GM19455 (cell line): ENCODE measurements at regions not wholly inside any gene's neighbourhood (a gene's known extent, or its start where the extent isn't known, plus 50 kb on each side); places are given as distances from the start of the nearest gene placed in this dataset.
"Not testable (repeated sequence)": the region's sequence is repeated elsewhere in the genome, so short reads cannot be mapped to it uniquely, and the experiment has no call there.

Source experiments
- ATAC-seq: cut with Tn5 transposase; IDR thresholded peaks from one replicate; pipeline ENCODE4 v1.9.1; 2021; ENCODE audit not compliant: unreplicated experiment

- not testable (repeated sequence) for ATAC-seq
These were observed 51.7 kb upstream of the PAXBP1 start for GRCh38 chr21:32823296-32823695.

- ATAC-seq: no peak
These were observed 53.4 kb upstream of the PAXBP1 start for GRCh38 chr21:32824950-32825349.

GRCh38 chr21:32826329-32827167 is 55.0 kb upstream of the PAXBP1 start:
- no peak for ATAC-seq

DNA sequence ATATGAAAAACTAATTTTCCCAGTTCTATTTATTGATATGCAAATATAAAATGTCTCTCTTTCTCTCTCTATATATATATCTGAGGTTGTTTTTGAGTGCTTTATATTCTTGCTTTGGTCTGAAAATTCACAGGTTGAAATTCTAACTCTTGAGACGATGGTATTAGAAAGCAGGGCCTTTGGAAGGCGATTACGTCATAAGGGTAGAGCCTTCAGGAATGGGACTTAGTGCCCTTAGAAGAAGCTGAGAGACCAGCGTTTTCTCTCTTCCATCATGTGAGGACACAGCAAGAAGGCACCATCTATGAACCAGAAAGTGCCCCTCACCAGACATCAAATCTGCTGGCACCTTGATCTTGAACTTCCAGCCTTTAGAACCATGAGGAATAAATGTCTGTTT is 57.4 kb upstream of the PAXBP1 start:
- ATAC-seq: no peak

GRCh38 chr21:32829504-32829903 is 57.9 kb upstream of the PAXBP1 start:
- ATAC-seq: no peak

DNA sequence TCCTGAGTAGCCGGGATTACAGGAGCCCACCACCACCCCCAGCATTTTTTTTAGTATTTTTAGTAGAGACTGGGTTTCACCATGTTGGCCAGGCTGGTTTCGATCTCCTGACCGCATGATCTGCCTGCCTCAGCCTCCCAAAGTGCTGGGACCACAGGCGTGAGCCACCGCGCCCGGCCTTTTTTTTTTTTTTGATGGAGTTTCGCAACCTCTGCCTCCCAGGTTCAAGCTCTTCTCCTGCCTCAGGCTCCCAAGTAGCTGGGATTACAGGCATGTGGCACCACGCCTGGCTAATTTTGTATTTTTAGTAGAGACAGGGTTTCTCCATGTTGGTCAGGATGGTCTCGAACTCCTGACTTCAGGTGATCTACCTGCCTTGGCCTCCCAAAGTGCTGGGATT is 60.2 kb upstream of the PAXBP1 start:
- ATAC-seq: not testable (repeated sequence)

- ATAC-seq: no peak
These were observed 62.8 kb upstream of the PAXBP1 start for GRCh38 chr21:32834211-32834915.

DNA sequence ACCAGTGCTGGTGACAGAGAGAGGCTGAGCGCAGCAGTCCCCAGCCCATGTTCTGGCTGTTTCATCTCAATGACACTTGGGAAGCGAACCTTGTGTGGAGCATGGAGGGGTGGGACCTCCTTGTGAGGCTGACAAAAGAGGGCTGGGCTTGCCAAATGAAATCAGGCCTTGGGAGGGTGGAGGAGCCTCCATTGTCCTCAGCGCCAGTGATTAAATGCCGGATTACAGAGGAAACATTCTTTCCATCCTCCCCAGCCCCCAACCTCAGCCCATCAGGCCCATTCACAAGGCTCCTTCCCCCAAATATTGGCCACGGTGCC is 63.3 kb upstream of the PAXBP1 start:
- no peak for ATAC-seq

DNA sequence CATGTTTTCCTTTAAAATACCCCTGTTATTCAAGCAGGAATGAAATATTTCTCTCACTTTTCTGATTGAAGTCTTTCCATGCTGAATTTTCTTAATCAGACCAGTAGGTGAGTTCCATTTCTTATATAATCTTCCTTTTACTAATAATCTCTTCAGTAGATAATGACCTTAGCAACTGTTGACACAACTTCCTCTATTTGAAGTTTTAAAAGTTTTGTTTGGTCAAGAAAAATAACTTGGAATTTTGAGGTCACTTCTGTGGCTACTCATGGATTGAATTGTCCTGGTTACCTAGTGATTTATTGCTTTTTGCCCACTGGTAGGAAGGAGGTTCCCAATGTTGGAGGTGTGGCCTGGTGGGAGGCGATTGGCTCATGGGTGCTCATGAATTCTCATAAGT is 70.6 kb upstream of the PAXBP1 start:
- no peak for ATAC-seq

- no peak for ATAC-seq
These were observed 72.0 kb upstream of the PAXBP1 start for GRCh38 chr21:32843561-32843960.

- no peak for ATAC-seq
These were observed 72.5 kb upstream of the PAXBP1 start for GRCh38 chr21:32844076-32844475.

GRCh38 chr21:32844653-32845436 is 73.3 kb upstream of the PAXBP1 start:
- no peak for ATAC-seq

DNA sequence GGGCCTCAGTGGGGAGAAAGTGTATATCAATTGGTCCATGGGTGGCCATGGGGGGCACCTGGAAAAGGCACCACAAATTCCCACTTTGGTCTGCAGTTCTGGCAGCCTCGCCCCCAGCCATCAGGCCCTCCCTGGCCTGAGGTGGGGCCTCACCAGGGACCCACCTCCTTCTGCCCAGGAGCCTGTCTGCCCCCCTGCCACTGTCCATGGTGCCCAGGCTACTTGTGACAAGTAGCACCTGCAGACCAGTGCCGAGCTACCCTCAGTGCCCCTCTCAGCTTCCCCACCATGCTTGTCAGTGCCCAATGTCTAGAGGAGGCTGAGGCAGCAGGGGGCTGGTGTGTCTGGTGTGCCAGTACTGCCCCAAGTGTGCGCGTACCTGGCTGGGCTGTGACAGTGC is 87.1 kb upstream of the PAXBP1 start:
- no peak for ATAC-seq

DNA sequence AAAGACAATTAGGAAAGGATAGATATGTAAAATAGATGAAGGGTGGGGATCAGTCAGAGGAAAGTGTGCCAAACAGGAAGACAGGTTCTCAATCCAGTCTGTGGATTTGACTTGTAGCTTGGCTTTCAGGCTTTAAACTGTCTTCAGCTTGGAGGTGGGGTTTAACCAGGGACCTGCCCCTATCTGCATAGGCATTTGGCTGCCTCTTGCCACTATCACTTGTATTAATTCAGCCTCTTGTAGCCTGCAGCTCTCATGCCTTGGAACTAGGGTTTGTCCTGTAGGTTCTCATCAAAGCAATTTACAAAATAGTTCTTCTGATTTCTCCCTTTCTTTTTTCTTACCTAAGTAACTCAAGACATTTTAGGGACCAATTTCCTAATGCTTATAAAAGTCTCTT is 88.8 kb upstream of the PAXBP1 start:
- ATAC-seq: no peak

- ATAC-seq: no peak
These were observed 90.3 kb upstream of the PAXBP1 start for GRCh38 chr21:32861866-32862265.

DNA sequence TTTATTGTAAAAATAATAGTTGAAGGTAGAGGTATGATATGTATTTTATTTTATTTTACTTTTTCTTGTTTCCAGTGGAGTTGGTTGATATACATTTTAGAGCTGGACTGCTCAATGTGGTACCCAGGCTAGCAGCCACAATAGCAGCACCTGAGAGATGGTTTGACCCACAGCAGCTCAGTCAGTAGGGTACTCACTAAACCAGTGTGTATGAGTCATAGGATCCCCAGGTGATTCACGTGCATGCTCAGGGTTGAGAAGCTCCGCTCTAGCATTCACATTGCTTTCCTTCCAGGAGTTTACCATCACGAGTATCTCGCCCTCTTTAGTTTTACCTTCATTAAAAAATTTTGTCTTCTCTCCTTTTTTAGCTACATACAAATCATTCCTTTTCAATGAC is 96.0 kb upstream of the PAXBP1 start:
- ATAC-seq: no peak

DNA sequence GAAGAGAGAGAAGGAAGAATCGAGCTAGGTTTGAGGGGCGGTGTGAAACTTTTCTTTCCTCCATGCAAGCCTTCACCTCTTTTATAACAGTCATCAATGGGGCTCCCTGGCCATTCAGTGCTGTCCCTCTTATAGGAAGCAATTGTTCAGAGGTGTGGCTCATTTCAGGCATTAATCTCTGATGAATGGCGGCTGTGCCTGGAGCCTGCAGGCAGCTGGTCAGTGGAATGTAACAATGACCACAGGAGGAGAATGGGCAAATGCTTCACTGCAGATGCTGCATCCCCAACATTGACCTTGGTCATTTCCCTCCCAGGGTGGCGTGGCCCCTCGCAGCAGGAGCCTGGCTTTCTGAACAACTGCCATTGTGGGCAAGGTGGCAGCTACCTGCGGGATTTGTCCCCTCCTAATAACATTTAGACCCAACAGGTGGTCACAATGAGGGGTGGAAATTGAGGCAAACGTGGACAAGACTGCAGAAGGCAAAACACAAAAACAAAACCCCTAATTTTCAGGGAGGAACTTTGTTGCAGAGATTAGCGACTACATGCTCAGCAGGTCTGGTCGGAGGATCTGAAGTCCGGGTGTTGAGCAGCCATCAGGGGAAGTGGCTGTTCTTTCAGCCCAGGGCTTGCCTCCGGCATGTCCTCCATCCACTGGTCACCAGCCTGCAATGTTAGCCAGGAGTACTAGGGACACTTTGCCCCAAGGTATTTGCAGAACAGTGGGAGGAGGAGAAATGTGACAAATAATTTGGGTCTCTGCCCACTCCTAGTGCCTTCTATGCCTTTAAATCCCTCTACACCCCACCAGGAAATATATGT is 97.3 kb upstream of the PAXBP1 start:
- no peak for ATAC-seq

DNA sequence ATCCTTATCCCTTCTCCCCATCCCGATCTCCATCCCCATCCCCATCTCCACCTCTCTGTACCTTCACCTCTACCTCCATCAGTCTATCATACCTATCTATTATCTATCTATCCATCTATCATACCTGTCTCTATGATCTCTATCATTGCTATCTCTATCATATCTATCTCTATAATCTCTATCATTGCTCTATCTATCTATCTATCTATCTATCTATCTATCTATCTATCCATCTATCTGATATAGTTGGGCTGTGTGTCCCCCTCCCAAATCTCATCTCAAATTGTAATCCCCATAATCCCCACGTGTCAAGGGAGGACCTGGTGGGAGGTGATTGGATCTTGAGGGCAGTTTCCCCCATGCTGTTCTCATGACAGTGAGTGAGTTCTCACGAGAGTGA is 97.9 kb upstream of the PAXBP1 start:
- ATAC-seq: no peak

DNA sequence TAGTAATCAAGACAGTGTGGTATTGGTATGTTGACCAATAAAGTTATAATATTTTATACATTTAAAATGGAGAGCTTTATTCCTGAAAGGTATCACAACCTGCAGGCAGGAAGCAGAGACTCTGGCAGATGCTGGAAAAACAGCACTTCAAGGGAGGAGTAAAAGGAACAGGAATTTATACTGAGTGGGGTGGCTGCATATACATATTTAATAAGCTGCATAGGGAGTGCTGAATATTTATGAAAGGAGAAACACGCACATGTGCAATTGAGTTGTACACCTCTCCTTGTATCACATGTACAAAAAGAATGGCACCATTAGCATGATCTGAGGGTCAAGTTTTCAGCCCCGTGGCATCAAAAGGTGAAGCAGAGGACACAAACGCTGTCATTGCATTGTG is 104.9 kb upstream of the PAXBP1 start:
- ATAC-seq: no peak

DNA sequence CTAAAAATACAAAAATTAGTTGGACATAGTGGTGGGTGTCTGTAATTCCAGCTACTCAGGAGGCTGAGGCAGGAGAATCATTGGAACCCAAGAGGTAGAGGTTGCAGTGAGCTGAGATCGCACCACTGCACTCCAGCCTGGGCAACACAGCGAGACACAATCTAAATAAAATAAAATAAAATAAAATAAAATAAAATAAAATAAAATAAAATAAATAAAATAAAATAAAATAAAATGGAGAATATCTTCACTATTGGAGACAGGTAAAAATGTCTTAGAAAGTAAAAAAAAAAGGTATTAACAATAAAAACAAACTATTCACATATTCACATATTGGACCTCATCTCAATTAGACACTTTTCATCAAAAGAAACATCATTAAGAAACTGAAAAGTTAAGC is 106.3 kb upstream of the PAXBP1 start:
- ATAC-seq: not testable (repeated sequence)

GRCh38 chr21:32878661-32879060 is 107.1 kb upstream of the PAXBP1 start:
- no peak for ATAC-seq
